AG08396 (cell line): ENCODE measurements at regions not wholly inside any gene's neighbourhood (a gene's known extent, or its start where the extent isn't known, plus 50 kb on each side); places are given as distances from the start of the nearest gene placed in this dataset.
"Not testable (repeated sequence)": the region's sequence is repeated elsewhere in the genome, so short reads cannot be mapped to it uniquely, and the experiment has no call there.

Experiments
- DNase-seq: peaks from one replicate; pipeline ENCODE4 v3.0.0; 2012; ENCODE audit warnings: low spot score, mixed read lengths

GRCh38 chr2:16185801-16186272 is 245.5 kb downstream of the MYCN start:
- no peak for DNase-seq

- no peak for DNase-seq
These were observed 244.8 kb downstream of the MYCN start for GRCh38 chr2:16184945-16185660.

GRCh38 chr2:16184341-16184890 is 244.1 kb downstream of the MYCN start:
- no peak for DNase-seq

GRCh38 chr2:16183345-16183744 is 243.0 kb downstream of the MYCN start:
- DNase-seq: no peak

GRCh38 chr2:16182841-16183240 is 242.5 kb downstream of the MYCN start:
- no peak for DNase-seq

- DNase-seq: not testable (repeated sequence)
These were observed 242.0 kb downstream of the MYCN start for GRCh38 chr2:16182311-16182815.

GRCh38 chr2:16181741-16182090 is 241.4 kb downstream of the MYCN start:
- no peak for DNase-seq

- DNase-seq: no peak
These were observed 240.9 kb downstream of the MYCN start for GRCh38 chr2:16181062-16181740.

GRCh38 chr2:16180631-16181030 is 240.3 kb downstream of the MYCN start:
- no peak for DNase-seq

- DNase-seq: no peak
These were observed 239.5 kb downstream of the MYCN start for GRCh38 chr2:16179701-16180416.

GRCh38 chr2:16178551-16179130 is 238.3 kb downstream of the MYCN start:
- no peak for DNase-seq

GRCh38 chr2:16177671-16178180 is 237.4 kb downstream of the MYCN start:
- DNase-seq: no peak

GRCh38 chr2:16176971-16177480 is 236.7 kb downstream of the MYCN start:
- DNase-seq: no peak

- no peak for DNase-seq
These were observed 235.0 kb downstream of the MYCN start for GRCh38 chr2:16175247-16175825.

GRCh38 chr2:16174693-16175045 is 234.3 kb downstream of the MYCN start:
- no peak for DNase-seq

GRCh38 chr2:16173893-16174692 is 233.7 kb downstream of the MYCN start:
- no peak for DNase-seq

- DNase-seq: no peak
These were observed 232.2 kb downstream of the MYCN start for GRCh38 chr2:16172324-16173175.

- no peak for DNase-seq
These were observed 231.1 kb downstream of the MYCN start for GRCh38 chr2:16171425-16171920.

GRCh38 chr2:16170675-16171424 is 230.5 kb downstream of the MYCN start:
- DNase-seq: no peak
